HS-27A (cell line): ENCODE measurements at regions not wholly inside any gene's neighbourhood (a gene's known extent, or its start where the extent isn't known, plus 50 kb on each side); places are given as distances from the start of the nearest gene placed in this dataset.

ENCODE experiments used
- DNase-seq: peaks from one replicate; pipeline ENCODE4 v3.0.0-alpha.2; 2012; ENCODE audit warnings: low read depth, missing footprints

GRCh38 chr14:30786701-30787100 lies 87.7 kb upstream of the COCH start:
- no peak for DNase-seq

- peak; percentile 17 for DNase-seq
Measured at GRCh38 chr14:30790827-30791226, 83.5 kb upstream of the COCH start.

GRCh38 chr14:30791522-30792351 lies 82.6 kb upstream of the COCH start:
- no peak for DNase-seq

- no peak for DNase-seq
Measured at GRCh38 chr14:30796707-30797106, 77.7 kb upstream of the COCH start.

GRCh38 chr14:30798516-30798915 lies 75.8 kb upstream of the COCH start:
- no peak for DNase-seq

- no peak for DNase-seq
Measured at GRCh38 chr14:30798961-30799360, 75.4 kb upstream of the COCH start.

- DNase-seq, result no peak
Measured at GRCh38 chr14:30799933-30800332, 74.4 kb upstream of the COCH start.

- no peak for DNase-seq
Measured at GRCh38 chr14:30803185-30803584, 71.2 kb upstream of the COCH start.

GRCh38 chr14:30805284-30805683 lies 69.1 kb upstream of the COCH start:
- no peak for DNase-seq

GRCh38 chr14:30808576-30808975 lies 65.8 kb upstream of the COCH start:
- no peak for DNase-seq

GRCh38 chr14:30813216-30813615 lies 61.1 kb upstream of the COCH start:
- no peak for DNase-seq

GRCh38 chr14:30820674-30821073 lies 53.7 kb upstream of the COCH start:
- no peak for DNase-seq

GRCh38 chr14:30822080-30822571 lies 52.2 kb upstream of the COCH start:
- DNase-seq, result no peak
